ENCODE measurements at regions not wholly inside any gene's neighbourhood (a gene's known extent, or its start where the extent isn't known, plus 50 kb on each side); places are given as distances from the start of the nearest gene placed in this dataset.

DNA sequence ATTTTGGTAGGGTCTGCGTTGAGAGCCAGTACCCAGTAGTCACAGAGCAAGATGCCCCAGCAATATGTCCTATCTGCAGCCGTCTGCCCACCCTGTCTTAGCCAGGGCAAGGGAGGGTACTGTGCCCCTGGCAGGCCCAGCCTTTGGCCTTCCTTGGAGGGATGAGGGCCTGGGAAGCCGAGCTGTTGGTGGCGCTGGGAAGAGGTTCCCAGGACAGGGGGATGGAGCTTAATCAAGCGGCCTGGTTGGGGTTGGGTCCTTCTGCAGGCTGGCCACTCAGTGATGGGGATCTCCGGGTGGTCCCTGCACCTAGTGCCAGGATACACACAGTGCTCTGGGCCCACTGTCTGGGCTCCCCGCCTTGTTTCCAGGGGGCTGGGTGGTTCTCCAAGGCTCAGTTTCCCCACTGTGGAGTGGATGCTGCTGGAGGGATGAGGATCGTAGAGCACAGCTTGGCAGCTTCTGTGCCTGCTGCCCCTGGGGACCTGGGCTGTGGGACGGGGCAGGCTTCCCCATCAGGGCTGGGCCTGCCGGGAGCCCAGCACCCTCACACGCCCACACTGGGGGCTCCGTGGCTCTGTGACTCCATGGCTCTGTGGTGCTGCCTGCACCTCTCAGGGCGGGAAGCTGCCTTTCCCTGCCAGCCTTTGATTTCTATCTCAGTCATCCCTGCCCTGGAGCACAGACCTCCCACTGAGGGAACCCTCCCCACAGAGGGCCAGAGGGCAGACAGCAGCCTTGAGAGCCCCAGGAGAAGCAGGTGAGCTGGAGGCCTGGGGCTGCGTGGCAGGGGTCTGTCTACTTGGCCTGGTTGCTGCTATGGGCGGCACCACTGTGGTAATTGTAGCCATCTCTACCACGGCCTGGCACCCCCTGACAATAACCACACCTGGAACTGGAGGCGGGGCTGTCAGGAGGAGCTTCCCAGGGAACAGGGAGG is 357.0 kb downstream of the TMEM121 start:
- Histone ChIP-seq H3K4me2 (ENCODE audit: insufficient read depth in 1 of 2, low read depth in 2 of 2, low read length in 2 of 2) (no peak overlapping the region), H2AFZ (ENCODE audit: low read length) (no peak overlapping the region), H2BK12ac (ENCODE audit: low read depth, low read length) (no peak overlapping the region), H3K4me1 (replicated peaks in 1 of 4; ENCODE audit: control insufficient read depth in 3 of 4, insufficient read depth in 4 of 4, low read length in 3 of 4) (no peaks in the 10 kb centered on the region), H4K20me1 (replicated peaks in 1 of 2; ENCODE audit: control insufficient read depth in 1 of 2, insufficient read depth in 2 of 2, low read length in 2 of 2) (no peaks in the 10 kb centered on the region), H4K8ac (ENCODE audit: extremely low read depth, insufficient read depth, low read length) (no peak overlapping the region), H3K4me3 (ENCODE audit: extremely low read depth in 1 of 4, insufficient read depth in 2 of 4, low read depth in 3 of 4, low read length in 4 of 4) (no peak overlapping the region), H3K18ac (ENCODE audit: extremely low read depth, low read length) (no peak overlapping the region), H3K4ac (replicated peaks; ENCODE audit: insufficient read length, low read depth, low read length) (no peak overlapping the region), H3K36me3 (ENCODE audit: control insufficient read depth in 2 of 4, insufficient read depth in 4 of 4, low read length in 3 of 4) (no peaks in the 10 kb centered on the region), H3K23ac (ENCODE audit: insufficient read length) (no peak overlapping the region), H2BK5ac (ENCODE audit: low read depth, low read length) (no peak overlapping the region), H3K79me2 (ENCODE audit: control insufficient read depth in 1 of 2, insufficient read depth in 2 of 2, low read length in 2 of 2) (no peaks in the 10 kb centered on the region), H3K56ac (replicated peaks; ENCODE audit: insufficient read length, low read depth, low read length) (no peak overlapping the region), H2BK20ac (ENCODE audit: low read length) (no peak overlapping the region), H3K79me1 (ENCODE audit: low read depth, low read length) (no peaks in the 10 kb centered on the region), H4K5ac (ENCODE audit: insufficient read length, low read depth, low read length) (no peak overlapping the region), H3K27ac (ENCODE audit: low read depth, low read length) (no peak overlapping the region), H3K27me3 (replicated peaks in 1 of 4; ENCODE audit: control insufficient read depth in 3 of 4, extremely low read depth in 1 of 4, insufficient read depth in 3 of 4, low read length in 3 of 4) (no peaks in the 10 kb centered on the region), H3K9ac (replicated peaks in 1 of 4; ENCODE audit: extremely low read depth in 1 of 4, low read depth in 3 of 4, low read length in 3 of 4) (no peak overlapping the region), H2AK5ac (ENCODE audit: low read depth, low read length) (no peak overlapping the region), H3K9me3 (ENCODE audit: insufficient read depth in 2 of 2, low read depth in 1 of 2, low read length in 1 of 2) (peaks cover 48 to 94% of the 10 kb centered on the region in 2 experiments), H3K23me2 (ENCODE audit: low read depth, low read length) (no peaks in the 10 kb centered on the region), H2BK120ac (replicated peaks; ENCODE audit: low read depth, low read length) (no peak overlapping the region), H2BK15ac (ENCODE audit: low read length) (no peak overlapping the region), H3K14ac (ENCODE audit: insufficient read length) (no peak overlapping the region), H4K91ac (replicated peaks; ENCODE audit: insufficient read length, low read length) (no peak overlapping the region)
- DNase-seq (ENCODE audit: low read depth in 1 of 2, low spot score in 2 of 2) (no peak), FAIRE-seq (no peak)
- ChIA-PET POLR2A (ENCODE audit: partially characterized antibody) (no interaction called here), CTCF (ENCODE audit: partially characterized antibody) (no interaction called here)
- TF ChIP-seq, protein P1, sequence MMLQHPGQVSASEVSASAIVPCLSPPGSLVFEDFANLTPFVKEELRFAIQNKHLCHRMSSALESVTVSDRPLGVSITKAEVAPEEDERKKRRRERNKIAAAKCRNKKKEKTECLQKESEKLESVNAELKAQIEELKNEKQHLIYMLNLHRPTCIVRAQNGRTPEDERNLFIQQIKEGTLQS (IDR thresholded peaks at IDR 0.05; ENCODE audit: insufficient read depth, low read depth, low read length) = no peak
- no peak for TF ChIP-seq GABPA (IDR thresholded peaks at IDR 0.05; ENCODE audit: borderline replicate concordance, insufficient read depth, low read length)
- no peak for TF ChIP-seq EZH2 (IDR thresholded peaks at IDR 0.05; ENCODE audit: low read depth, low read length, severe bottlenecking)
- TF ChIP-seq JUN (IDR thresholded peaks at IDR 0.05; ENCODE audit: low read depth, low read length) = no peak
- TF ChIP-seq SIN3A (conservative IDR thresholded peaks at IDR 0.05 in 1 of 2, IDR thresholded peaks at IDR 0.05 in 1 of 2; ENCODE audit: low read depth in 1 of 2, low read length in 2 of 2) = no peak
- no peak for TF ChIP-seq CTBP2 (IDR thresholded peaks at IDR 0.05; ENCODE audit: borderline replicate concordance, insufficient read depth, insufficient read length, low read length)
- whole genome bisulfite sequencing, 2 experiments (ENCODE audit: extremely low coverage in 1 of 2, insufficient coverage in 1 of 2, insufficient read length in 1 of 2, insufficient replicate concordance in 2 of 2, low coverage in 1 of 2, low lambda C conversion rate in 2 of 2, missing lambda C conversion rate in 1 of 2) = 81% methylated on average over 6 of the region's 17 CpGs; no CpG with 5 or more reads in 1 of the 2 experiments

All from H1 (cell line).